Raji (cell line): ENCODE measurements at regions not wholly inside any gene's neighbourhood (a gene's known extent, or its start where the extent isn't known, plus 50 kb on each side); places are given as distances from the start of the nearest gene placed in this dataset.

Experiments
- POLR2A ChIP-seq: IDR thresholded peaks from 2 replicates; pipeline ENCODE4 v1.6.1; 2011; ENCODE audit warnings: low read depth, low read length, control low read depth; ENCODE audit not compliant: insufficient read depth

DNA sequence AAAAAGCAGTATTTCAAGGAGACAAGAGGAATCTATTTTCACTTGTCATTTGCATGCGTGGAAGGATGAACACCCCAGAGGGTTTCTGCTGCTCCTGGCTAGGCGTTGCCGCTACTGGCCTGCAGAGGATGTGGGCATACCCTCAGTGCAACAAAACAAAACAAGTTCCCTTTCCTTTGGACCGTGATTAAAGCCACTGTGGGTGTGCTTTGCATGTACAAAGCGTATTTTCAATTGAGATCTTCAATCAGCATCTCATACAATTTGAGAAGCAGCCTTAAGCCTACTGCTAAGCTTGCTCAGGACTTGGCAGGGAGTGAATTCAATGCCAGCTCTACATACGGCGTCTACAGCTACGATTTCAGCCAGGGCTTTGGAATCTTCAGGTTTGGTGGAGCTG is 298.4 kb downstream of the LPIN1 start:
- peak; percentile 74 for TF ChIP-seq POLR2A

DNA sequence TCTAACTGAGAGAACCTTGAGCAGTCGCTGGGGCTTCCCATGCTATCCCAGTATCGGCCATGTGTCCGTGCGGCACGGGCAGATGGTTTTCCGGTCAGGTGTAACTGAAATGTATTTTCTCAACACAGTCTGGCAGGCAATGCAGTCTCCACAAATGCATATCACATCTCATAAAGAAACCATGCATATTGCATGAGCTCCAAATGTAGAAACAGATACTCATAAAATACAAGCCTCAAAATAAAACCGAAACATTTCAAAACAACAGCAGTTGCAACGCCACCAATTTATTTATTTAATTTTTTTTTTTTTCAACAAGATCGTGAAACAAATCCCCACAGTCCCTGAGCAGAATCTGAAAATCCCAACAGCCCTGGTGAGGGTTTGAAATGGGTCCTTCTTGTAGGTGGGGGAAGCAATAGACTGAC is 299.4 kb downstream of the LPIN1 start:
- TF ChIP-seq POLR2A: peak; percentile 49; the same call in 1 of the 2 replicates

DNA sequence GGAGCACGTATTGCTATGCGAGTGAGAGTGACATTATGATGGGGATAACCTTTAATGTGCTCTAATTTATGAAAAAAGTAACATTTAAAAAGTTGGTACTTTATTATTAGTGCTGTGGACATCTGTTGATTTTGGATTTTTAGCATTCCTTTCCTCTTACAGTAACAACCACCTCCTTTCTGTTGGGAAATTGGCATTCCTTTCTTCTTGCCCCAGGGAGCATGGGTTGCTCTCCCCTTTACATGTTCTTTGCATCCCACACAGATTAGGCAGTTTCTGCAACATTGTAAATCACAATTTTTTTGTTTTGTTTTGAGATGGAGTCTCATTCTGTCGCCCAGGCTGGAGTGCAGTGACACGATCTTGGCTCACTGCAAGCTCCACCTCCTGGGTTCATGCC is 300.2 kb downstream of the LPIN1 start:
- no peak for TF ChIP-seq POLR2A

DNA sequence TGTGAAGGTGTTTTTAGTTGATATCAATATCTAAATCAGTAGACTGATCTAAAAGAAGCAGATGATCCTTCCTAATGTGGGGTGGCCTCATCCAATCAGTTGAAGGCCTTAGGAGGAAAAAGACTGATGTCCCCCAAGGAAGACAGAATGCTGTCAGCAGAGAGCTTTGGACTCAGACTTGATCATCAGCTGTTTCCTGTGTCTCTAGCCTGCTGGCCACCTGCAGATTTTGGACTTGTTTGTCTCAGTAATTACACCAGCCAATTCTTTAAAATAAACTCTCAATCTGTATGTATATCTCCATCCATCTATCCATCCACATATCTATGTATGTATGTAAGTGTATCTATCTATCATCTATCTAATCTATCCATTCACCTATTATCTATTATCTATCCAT is 301.3 kb downstream of the LPIN1 start:
- TF ChIP-seq POLR2A: no peak

DNA sequence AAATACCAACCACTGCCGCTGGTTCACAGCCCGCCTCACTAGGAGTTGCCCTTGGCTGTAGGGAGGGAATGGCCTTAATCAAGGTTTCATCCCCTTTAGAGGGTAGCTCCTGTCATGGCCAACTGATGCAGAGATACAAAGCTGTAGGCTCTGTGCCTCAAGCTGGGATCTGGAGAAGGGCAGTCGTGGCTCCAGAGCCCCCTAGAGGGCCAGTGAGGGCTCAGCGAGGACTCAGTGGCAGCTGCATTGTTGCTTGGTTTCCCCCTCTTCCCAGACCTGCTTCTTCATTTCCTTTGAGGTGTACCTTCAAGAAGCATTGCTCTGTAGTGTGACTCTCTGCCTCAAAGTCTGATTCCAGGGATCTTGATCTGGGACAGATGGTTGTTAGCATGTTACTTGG is 302.1 kb downstream of the LPIN1 start:
- no peak; the same call in none of the 2 replicates for TF ChIP-seq POLR2A

DNA sequence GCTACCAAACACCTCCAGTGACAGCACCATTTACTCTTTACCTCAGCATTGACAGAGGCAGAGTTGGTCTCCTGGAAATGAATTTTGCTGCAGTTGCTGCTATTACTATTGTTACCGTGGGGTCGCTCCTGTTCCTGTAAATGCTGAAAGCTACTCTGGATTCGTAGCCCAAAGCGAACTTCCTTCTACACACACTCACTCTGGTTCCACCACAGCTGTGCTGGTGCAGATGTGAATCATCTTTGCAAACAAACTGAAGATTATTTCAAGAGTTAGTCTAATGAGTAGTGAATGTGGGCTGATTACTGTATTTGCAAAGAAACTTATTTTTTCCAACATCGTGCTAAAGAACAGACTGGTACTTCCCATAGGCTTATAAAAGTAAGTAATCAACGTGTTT is 304.0 kb downstream of the LPIN1 start:
- TF ChIP-seq POLR2A: peak; percentile 29; the same call in 1 of the 2 replicates

DNA sequence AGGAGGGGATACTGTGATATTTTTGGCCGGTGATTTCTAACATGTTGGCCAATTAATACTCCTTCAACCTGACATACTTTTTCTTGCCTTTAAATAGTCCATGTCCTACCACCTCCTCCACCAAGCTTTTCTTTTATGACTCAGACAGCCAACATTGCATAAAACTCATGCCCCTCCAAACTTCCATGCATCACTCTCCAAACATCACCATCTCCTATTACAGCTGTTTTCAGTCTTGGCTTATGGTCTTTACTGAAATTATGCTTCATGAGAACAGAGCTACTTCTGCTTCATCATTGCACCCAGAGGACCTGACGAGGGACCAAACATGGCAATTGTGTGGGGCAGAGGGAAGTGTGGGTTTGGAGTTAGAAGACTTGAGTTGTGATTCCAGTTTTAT is 305.4 kb downstream of the LPIN1 start:
- TF ChIP-seq POLR2A: no peak

DNA sequence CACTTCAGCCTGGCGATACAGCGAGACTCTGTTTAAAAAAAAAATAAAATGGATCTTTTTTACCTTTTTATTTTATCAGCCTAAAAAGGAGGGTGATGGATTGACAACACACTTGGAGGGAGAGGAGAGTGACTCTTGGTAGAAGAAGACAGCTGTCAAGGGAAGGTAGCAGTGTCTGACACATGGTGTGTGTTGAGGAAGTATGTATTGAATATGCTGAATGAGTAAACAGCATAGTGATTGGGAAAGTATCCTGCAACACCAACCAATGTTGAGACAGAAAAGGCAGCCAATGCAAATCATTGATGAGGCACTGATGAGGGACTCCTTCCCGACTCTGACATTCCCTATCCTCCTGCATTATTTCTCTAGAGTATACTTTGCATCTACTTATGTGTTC is 306.4 kb downstream of the LPIN1 start:
- no peak for TF ChIP-seq POLR2A

DNA sequence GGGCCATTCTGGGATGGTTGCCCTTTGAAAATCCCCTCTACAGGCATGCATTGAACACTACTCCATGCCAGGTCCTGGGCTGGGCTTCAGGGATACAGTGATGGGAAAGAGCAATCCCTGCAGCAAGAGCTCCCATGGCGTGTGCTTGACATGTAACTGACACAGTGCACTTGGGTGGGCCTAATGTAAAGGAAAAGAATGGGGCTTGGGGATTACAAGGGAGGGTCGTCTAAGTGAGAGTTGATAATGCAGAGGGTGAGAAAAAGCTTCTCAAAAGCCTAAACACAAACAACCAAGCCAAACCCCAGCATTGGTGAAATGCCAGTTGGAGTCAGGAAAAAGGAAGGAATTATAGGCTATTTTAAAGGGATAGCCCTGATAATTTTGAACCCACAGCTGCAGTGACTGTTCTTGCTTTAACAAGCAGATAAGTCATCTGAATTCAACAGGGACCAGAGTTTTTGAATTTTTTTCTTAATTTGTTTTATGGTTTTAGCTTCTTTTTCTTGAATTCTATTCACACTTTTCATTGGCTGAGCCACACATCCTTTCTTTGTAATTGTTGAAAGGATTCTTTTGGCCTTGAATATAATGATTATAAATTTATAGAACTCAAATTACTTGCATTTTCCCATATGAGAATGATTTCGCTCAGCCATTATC is 308.7 kb downstream of the LPIN1 start:
- no peak for TF ChIP-seq POLR2A

DNA sequence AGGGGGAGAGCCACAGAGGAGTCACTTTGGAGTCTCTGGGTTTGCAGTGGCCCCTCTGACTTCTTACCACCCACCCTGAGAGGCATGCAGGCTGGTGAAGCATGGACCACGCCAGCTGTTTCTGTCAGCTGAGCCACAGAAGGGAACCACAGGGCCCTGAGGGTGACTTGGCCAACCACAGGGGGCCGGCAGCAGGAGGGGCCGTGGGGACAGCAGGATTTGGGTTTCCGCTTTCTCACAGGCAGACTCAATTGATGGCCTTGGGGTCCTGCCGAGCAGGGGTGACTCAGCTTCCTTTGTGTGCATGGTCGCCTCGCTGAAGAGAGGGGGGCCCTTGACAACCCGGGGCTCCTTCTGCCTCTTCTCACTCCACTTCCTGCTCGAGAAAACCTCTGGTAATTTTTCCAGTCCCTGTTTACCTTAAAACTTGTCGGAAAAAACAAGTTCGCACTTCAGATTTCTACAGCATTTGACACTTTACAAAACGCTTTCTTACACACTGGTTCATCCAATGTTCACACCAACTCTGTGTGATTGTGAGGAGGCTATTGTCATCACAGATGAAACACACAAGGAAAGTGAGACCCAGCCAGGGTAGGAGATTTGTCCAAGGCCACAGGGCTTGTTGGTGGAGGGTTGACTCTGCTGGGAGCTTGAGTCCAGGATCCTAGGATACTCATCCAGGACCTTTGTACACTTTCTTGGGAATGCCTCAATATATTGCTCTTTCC is 311.2 kb downstream of the LPIN1 start:
- peak; percentile 45; the same call in 1 of the 2 replicates for TF ChIP-seq POLR2A

DNA sequence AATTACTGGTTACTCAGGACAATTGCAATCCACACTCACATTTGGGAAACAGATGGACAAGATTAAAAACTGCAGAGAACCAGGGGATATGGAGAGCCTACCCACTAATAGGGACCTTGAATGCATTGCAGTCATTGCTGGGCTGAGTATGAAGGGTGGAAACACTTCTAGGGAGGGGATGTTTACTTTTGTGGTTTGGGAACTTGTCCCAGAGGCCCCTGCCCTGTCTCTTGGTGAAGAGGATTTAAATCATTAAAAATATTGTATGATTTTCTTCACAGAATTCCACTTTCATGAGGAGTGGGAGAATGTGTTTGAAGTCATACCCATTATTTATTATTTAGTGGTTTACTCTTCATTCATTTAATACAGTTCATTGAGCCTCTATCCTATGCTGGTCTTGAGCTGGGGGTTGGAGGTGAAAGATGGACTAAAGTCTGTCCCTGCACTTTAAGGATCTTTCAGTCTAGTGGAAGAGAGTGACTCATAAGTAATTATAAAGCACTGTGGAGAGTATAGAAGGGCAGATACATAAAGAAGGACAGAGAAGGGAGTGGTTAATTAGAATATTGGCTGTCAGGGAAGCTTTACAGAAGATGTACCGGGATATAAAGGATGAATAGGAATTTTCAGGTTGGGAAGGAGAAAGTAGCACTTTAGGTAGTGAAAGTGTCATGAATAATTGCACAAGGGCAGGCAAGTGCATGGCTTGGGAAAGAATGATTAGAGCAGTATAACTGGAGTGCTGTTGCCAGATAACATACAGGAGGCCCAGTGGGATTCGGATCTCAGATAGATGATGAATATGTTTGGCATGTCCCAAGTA is 313.4 kb downstream of the LPIN1 start:
- TF ChIP-seq POLR2A: no peak

DNA sequence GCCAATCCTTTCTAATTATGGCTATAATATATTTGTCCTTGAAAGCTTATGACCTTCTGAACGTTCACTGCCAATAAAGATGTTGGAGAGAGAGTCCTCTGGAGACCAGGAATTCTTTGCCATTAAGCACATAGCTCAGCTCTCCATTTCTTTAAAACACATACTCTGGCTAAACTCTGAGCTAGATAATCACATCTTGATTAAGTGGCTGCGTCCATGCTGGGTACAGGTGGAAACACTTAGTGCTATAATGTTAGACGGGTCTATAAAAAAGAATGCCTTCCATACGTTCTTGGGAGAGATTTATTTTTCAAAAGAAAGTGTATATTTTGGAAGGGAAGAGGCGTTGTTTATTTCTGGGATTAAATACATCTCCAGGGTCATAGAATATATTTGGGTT is 314.5 kb downstream of the LPIN1 start:
- TF ChIP-seq POLR2A: no peak

DNA sequence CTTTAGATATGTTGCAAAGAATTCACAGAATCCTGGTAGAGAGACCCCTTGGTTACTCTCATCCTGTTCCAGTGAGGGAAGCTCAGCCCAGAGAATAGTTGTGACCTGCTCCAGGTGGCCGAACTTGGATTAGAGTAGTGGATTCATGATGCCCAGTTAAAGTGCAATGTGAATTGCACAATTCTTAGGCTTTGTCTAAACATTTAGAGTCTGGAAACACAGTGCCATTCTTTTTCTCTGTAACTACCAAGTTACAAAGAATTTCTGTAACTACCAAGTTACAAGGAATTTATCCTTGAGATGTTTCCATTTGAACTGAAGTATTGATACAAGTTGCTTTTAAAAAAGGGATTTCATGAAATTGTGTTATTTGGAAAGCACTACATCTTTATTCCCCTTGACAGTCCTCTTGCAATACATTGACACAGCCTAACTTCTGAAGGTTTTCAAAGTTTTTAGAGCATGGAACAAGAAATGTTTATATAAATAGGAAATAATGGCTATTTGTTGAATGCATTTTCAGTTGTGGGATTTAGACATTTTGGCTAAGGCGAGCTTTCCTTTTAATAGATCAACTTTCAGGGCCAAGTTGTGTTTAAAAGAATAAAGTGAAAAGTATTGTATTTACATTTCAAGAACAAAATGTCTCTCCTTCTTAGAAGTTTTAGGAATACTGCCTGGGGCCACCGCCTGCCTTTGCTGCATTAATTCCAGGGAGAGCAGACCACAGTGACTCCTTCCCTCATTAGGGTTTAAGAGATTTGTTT is 315.0 kb downstream of the LPIN1 start:
- no peak for TF ChIP-seq POLR2A

DNA sequence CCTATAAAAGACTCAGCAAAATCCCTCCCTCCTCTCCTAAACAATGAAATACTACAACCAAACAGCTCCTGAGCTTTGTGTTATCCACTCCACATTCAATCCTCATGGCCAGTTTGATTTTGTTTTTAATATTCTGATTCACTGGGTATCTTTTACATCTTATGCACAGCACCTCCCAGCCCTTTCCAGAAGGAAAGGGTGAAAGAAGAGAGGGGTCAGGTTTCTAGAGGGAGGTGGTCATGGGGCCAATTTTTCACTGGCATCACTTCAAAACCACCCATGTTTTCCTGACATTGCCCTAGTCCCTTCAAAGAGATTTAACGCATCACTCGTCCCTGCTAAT is 315.6 kb downstream of the LPIN1 start:
- no peak for TF ChIP-seq POLR2A

DNA sequence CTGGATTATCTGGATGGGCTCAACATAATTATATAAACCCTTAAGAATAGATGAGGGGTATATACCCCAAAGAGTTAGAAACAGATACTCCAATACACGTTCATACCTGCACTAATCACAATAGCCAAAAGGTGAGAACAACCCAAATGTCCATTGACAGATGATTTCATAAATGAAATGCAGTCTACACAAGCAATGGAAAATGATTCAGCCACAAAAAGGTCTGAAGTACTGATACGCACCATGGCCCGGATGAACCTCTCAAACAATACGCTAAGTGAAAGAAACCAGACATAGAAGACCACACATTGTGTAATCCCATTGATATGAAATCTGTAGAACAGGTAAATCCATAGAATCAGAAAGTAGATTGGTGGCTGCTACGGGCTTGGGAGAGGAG is 316.8 kb downstream of the LPIN1 start:
- TF ChIP-seq POLR2A: no peak
